ENCODE measurements at regions not wholly inside any gene's neighbourhood (a gene's known extent, or its start where the extent isn't known, plus 50 kb on each side); places are given as distances from the start of the nearest gene placed in this dataset.

- Mint-ChIP-seq H3K9me3 (no peaks in the 10 kb centered on the region), H3K4me1 (peaks cover 20% of the 10 kb centered on the region), H3K4me3 (no peak overlapping the region), H3K36me3 (ENCODE audit: low read depth) (no peaks in the 10 kb centered on the region), H3K27me3 (ENCODE audit: low read depth) (no peaks in the 10 kb centered on the region), H3K27ac (ENCODE audit: unreplicated experiment) (no peak overlapping the region)
- TF ChIP-seq, protein P1, sequence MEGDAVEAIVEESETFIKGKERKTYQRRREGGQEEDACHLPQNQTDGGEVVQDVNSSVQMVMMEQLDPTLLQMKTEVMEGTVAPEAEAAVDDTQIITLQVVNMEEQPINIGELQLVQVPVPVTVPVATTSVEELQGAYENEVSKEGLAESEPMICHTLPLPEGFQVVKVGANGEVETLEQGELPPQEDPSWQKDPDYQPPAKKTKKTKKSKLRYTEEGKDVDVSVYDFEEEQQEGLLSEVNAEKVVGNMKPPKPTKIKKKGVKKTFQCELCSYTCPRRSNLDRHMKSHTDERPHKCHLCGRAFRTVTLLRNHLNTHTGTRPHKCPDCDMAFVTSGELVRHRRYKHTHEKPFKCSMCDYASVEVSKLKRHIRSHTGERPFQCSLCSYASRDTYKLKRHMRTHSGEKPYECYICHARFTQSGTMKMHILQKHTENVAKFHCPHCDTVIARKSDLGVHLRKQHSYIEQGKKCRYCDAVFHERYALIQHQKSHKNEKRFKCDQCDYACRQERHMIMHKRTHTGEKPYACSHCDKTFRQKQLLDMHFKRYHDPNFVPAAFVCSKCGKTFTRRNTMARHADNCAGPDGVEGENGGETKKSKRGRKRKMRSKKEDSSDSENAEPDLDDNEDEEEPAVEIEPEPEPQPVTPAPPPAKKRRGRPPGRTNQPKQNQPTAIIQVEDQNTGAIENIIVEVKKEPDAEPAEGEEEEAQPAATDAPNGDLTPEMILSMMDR (conservative IDR thresholded peaks at IDR 0.05), result no peak
- no peak for DNase-seq (ENCODE audit: low read depth, low spot score)
Observed at GRCh38 chr5:34498572-34498971, 157.6 kb upstream of the RAI14 start.

GRCh38 chr5:34499001-34499734 lies 157.0 kb upstream of the RAI14 start:
- Mint-ChIP-seq H3K27me3 (ENCODE audit: low read depth) (no peaks in the 10 kb centered on the region), H3K4me1 (peaks cover 20% of the 10 kb centered on the region), H3K36me3 (ENCODE audit: low read depth) (no peaks in the 10 kb centered on the region), H3K4me3 (no peak overlapping the region), H3K9me3 (no peaks in the 10 kb centered on the region), H3K27ac (ENCODE audit: unreplicated experiment) (no peak overlapping the region)
- TF ChIP-seq, protein P1 (conservative IDR thresholded peaks at IDR 0.05), result no peak
- DNase-seq (ENCODE audit: low read depth, low spot score), result no peak

- TF ChIP-seq, protein P1 (conservative IDR thresholded peaks at IDR 0.05), result no peak
- H3K4me1 Mint-ChIP-seq, result peaks cover 20% of the 10 kb centered on the region
- H3K27ac Mint-ChIP-seq (ENCODE audit: unreplicated experiment), result no peak overlapping the region
- H3K27me3 Mint-ChIP-seq (ENCODE audit: low read depth), result no peaks in the 10 kb centered on the region
- no peak for DNase-seq (ENCODE audit: low read depth, low spot score)
- H3K4me3 Mint-ChIP-seq, result no peak overlapping the region
- H3K9me3 Mint-ChIP-seq, result no peaks in the 10 kb centered on the region
- H3K36me3 Mint-ChIP-seq (ENCODE audit: low read depth), result no peaks in the 10 kb centered on the region
Observed at GRCh38 chr5:34500236-34500847, 155.8 kb upstream of the RAI14 start.

DNA sequence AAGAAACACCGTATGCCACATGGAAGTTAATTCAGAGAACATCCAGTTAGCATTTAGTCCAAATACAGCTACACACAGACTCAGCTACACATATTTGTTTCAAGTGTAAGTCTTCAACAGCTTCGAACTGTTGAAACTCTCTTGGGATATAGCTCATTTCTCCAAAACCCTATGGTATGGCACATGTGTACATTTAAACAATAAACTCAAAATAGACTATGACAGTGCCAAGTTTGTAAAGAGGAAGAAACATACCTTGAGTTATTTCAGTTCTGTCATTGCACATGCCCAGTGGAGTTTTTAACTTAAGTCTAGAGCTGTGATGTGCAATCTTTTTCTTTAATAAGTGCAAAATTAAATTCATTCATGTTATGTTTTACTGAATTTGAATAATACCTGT lies 155.1 kb upstream of the RAI14 start:
- Mint-ChIP-seq H3K27me3 (ENCODE audit: low read depth) (no peaks in the 10 kb centered on the region), H3K36me3 (ENCODE audit: low read depth) (no peaks in the 10 kb centered on the region), H3K4me1 (peaks cover 20% of the 10 kb centered on the region), H3K4me3 (no peak overlapping the region), H3K9me3 (no peaks in the 10 kb centered on the region), H3K27ac (ENCODE audit: unreplicated experiment) (no peak overlapping the region)
- TF ChIP-seq, protein P1 (conservative IDR thresholded peaks at IDR 0.05), result no peak
- no peak for DNase-seq (ENCODE audit: low read depth, low spot score)

DNA sequence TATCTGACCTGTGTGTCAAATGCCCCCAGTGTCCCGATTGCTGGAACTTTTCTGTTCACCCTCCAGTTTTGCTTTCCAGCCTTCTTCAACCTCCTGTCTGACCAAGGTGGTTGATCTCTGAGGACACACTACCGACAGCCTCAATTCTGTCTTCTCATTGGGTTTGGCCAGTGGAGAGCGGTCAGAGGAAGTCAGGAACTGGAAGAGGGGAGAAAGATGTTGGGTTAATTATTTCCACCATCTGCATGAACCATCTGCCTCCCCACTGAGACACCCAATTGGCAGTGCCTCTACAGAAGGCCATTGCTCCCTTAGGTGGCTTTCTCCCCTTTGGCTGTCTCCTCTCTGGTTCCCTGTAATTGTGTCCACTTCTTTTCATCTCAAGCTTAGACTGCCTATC lies 154.3 kb upstream of the RAI14 start:
- DNase-seq (ENCODE audit: low read depth, low spot score), result no peak
- Mint-ChIP-seq H3K4me3 (no peak overlapping the region), H3K27me3 (ENCODE audit: low read depth) (no peaks in the 10 kb centered on the region), H3K36me3 (ENCODE audit: low read depth) (no peaks in the 10 kb centered on the region), H3K4me1 (peaks cover 20% of the 10 kb centered on the region), H3K27ac (ENCODE audit: unreplicated experiment) (no peak overlapping the region), H3K9me3 (no peaks in the 10 kb centered on the region)
- TF ChIP-seq, protein P1 (conservative IDR thresholded peaks at IDR 0.05), result no peak

All from neural crest cell (in vitro differentiated cells).